ENCODE measurements at regions not wholly inside any gene's neighbourhood (a gene's known extent, or its start where the extent isn't known, plus 50 kb on each side); places are given as distances from the start of the nearest gene placed in this dataset.

DNA sequence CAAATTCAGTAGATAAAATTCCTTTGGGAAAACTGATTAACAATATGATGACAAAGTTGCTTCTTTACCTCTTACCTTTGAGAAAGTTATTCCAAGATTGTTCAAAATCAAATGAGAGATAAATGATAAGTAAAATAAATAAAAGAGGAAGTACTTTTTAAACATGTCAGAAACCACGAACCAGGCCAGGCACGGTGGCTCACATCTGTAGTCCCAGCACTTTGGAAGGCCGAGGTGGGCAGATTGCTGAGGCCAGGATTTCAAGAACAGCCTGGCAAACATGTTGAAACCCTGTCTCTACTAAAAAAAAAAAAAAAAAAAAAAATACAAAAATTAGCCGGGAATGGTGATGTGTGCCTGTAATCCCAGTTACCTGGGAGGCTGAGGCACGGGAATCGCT lies 296.6 kb downstream of the HGF start:
- TF ChIP-seq CTCF (optimal IDR thresholded peaks at IDR 0.05 in 1 of 3, IDR thresholded peaks at IDR 0.05 in 1 of 3, conservative IDR thresholded peaks at IDR 0.05 in 1 of 3; ENCODE audit: extremely low read depth in 1 of 3, insufficient read depth in 2 of 3, low read length in 3 of 3) (no peak), EZH2 (IDR thresholded peaks at IDR 0.05; ENCODE audit: low read length) (no peak)
